ENCODE measurements at regions not wholly inside any gene's neighbourhood (a gene's known extent, or its start where the extent isn't known, plus 50 kb on each side); places are given as distances from the start of the nearest gene placed in this dataset.

GRCh38 chrX:99602107-99602506 lies 808.0 kb downstream of the PCDH19 start:
- no peak overlapping the region for H3K27ac ChIP-seq (ENCODE audit: low read length)
- no peaks in the 10 kb centered on the region for H3K9me3 ChIP-seq (ENCODE audit: control insufficient read depth, low read depth, low read length)
- H3K4me3 ChIP-seq (ENCODE audit: low read length): no peak overlapping the region
- no peaks in the 10 kb centered on the region for H3K4me1 ChIP-seq (ENCODE audit: control insufficient read depth, insufficient read depth, low read length)
- no peak for DNase-seq
- H3K27me3 ChIP-seq (ENCODE audit: control insufficient read depth, insufficient read depth, low read length): no peaks in the 10 kb centered on the region
- H3K36me3 ChIP-seq (ENCODE audit: control insufficient read depth, insufficient read depth, low read length): no peaks in the 10 kb centered on the region

- Histone ChIP-seq H3K9me3 (ENCODE audit: control insufficient read depth, low read depth, low read length) (no peaks in the 10 kb centered on the region), H3K27ac (ENCODE audit: low read length) (no peak overlapping the region), H3K36me3 (ENCODE audit: control insufficient read depth, insufficient read depth, low read length) (no peaks in the 10 kb centered on the region), H3K4me1 (ENCODE audit: control insufficient read depth, insufficient read depth, low read length) (no peaks in the 10 kb centered on the region), H3K27me3 (ENCODE audit: control insufficient read depth, insufficient read depth, low read length) (no peaks in the 10 kb centered on the region), H3K4me3 (ENCODE audit: low read length) (no peak overlapping the region)
- no CpG with 5 or more reads among the region's 3 CpGs for WGBS (ENCODE audit: insufficient coverage, low lambda C conversion rate)
- no peak for DNase-seq
These were observed 821.1 kb downstream of the PCDH19 start for GRCh38 chrX:99588936-99589335.

GRCh38 chrX:99572711-99573110 lies 837.4 kb downstream of the PCDH19 start:
- H3K9me3 ChIP-seq (ENCODE audit: control insufficient read depth, low read depth, low read length): no peaks in the 10 kb centered on the region
- H3K27me3 ChIP-seq (ENCODE audit: control insufficient read depth, insufficient read depth, low read length): no peaks in the 10 kb centered on the region
- H3K36me3 ChIP-seq (ENCODE audit: control insufficient read depth, insufficient read depth, low read length): no peaks in the 10 kb centered on the region
- no peaks in the 10 kb centered on the region for H3K4me1 ChIP-seq (ENCODE audit: control insufficient read depth, insufficient read depth, low read length)
- no peak overlapping the region for H3K27ac ChIP-seq (ENCODE audit: low read length)
- no peak overlapping the region for H3K4me3 ChIP-seq (ENCODE audit: low read length)
- DNase-seq: no peak

GRCh38 chrX:99549381-99549780 lies 860.7 kb downstream of the PCDH19 start:
- Histone ChIP-seq H3K4me3 (ENCODE audit: low read length) (no peak overlapping the region), H3K27ac (ENCODE audit: low read length) (no peak overlapping the region), H3K36me3 (ENCODE audit: control insufficient read depth, insufficient read depth, low read length) (no peaks in the 10 kb centered on the region), H3K4me1 (ENCODE audit: control insufficient read depth, insufficient read depth, low read length) (no peaks in the 10 kb centered on the region), H3K27me3 (ENCODE audit: control insufficient read depth, insufficient read depth, low read length) (no peaks in the 10 kb centered on the region), H3K9me3 (ENCODE audit: control insufficient read depth, low read depth, low read length) (no peaks in the 10 kb centered on the region)
- DNase-seq: no peak
- WGBS (ENCODE audit: insufficient coverage, low lambda C conversion rate): 90% methylated on average over 3 of the region's 5 CpGs

- H3K9me3 ChIP-seq (ENCODE audit: control insufficient read depth, low read depth, low read length): no peaks in the 10 kb centered on the region
- no peaks in the 10 kb centered on the region for H3K4me1 ChIP-seq (ENCODE audit: control insufficient read depth, insufficient read depth, low read length)
- H3K27me3 ChIP-seq (ENCODE audit: control insufficient read depth, insufficient read depth, low read length): no peaks in the 10 kb centered on the region
- H3K4me3 ChIP-seq (ENCODE audit: low read length): no peak overlapping the region
- no peak overlapping the region for H3K27ac ChIP-seq (ENCODE audit: low read length)
- no peak for DNase-seq
- H3K36me3 ChIP-seq (ENCODE audit: control insufficient read depth, insufficient read depth, low read length): no peaks in the 10 kb centered on the region
These were observed 887.6 kb downstream of the PCDH19 start for GRCh38 chrX:99522450-99522849.

- Histone ChIP-seq H3K4me1 (ENCODE audit: control insufficient read depth, insufficient read depth, low read length) (no peaks in the 10 kb centered on the region), H3K4me3 (ENCODE audit: low read length) (no peak overlapping the region), H3K9me3 (ENCODE audit: control insufficient read depth, low read depth, low read length) (no peaks in the 10 kb centered on the region), H3K36me3 (ENCODE audit: control insufficient read depth, insufficient read depth, low read length) (no peaks in the 10 kb centered on the region), H3K27ac (ENCODE audit: low read length) (no peak overlapping the region), H3K27me3 (ENCODE audit: control insufficient read depth, insufficient read depth, low read length) (no peaks in the 10 kb centered on the region)
- no peak for DNase-seq
These were observed 902.3 kb downstream of the PCDH19 start for GRCh38 chrX:99507768-99508167.

GRCh38 chrX:99495453-99495852 lies 914.6 kb downstream of the PCDH19 start:
- WGBS (ENCODE audit: insufficient coverage, low lambda C conversion rate): no CpG with 5 or more reads among the region's 2 CpGs
- Histone ChIP-seq H3K36me3 (ENCODE audit: control insufficient read depth, insufficient read depth, low read length) (no peaks in the 10 kb centered on the region), H3K27ac (ENCODE audit: low read length) (no peak overlapping the region), H3K4me1 (ENCODE audit: control insufficient read depth, insufficient read depth, low read length) (no peaks in the 10 kb centered on the region), H3K27me3 (ENCODE audit: control insufficient read depth, insufficient read depth, low read length) (no peaks in the 10 kb centered on the region), H3K4me3 (ENCODE audit: low read length) (no peak overlapping the region), H3K9me3 (ENCODE audit: control insufficient read depth, low read depth, low read length) (no peaks in the 10 kb centered on the region)
- peak in 1 of 2 donors; percentile 1 for DNase-seq

- Histone ChIP-seq H3K27ac (ENCODE audit: low read length) (no peak overlapping the region), H3K36me3 (ENCODE audit: control insufficient read depth, insufficient read depth, low read length) (no peaks in the 10 kb centered on the region), H3K9me3 (ENCODE audit: control insufficient read depth, low read depth, low read length) (no peaks in the 10 kb centered on the region), H3K27me3 (ENCODE audit: control insufficient read depth, insufficient read depth, low read length) (no peaks in the 10 kb centered on the region), H3K4me1 (ENCODE audit: control insufficient read depth, insufficient read depth, low read length) (no peaks in the 10 kb centered on the region), H3K4me3 (ENCODE audit: low read length) (no peak overlapping the region)
- DNase-seq: no peak
- WGBS (ENCODE audit: insufficient coverage, low lambda C conversion rate): no CpG with 5 or more reads among the region's 2 CpGs
These were observed 915.4 kb downstream of the PCDH19 start for GRCh38 chrX:99494668-99495067.

- no peaks in the 10 kb centered on the region for H3K9me3 ChIP-seq (ENCODE audit: control insufficient read depth, low read depth, low read length)
- H3K4me1 ChIP-seq (ENCODE audit: control insufficient read depth, insufficient read depth, low read length): no peaks in the 10 kb centered on the region
- no peaks in the 10 kb centered on the region for H3K27me3 ChIP-seq (ENCODE audit: control insufficient read depth, insufficient read depth, low read length)
- no CpG with 5 or more reads among the region's 1 CpG for WGBS (ENCODE audit: insufficient coverage, low lambda C conversion rate)
- H3K4me3 ChIP-seq (ENCODE audit: low read length): no peak overlapping the region
- no peaks in the 10 kb centered on the region for H3K36me3 ChIP-seq (ENCODE audit: control insufficient read depth, insufficient read depth, low read length)
- DNase-seq: no peak
- H3K27ac ChIP-seq (ENCODE audit: low read length): no peak overlapping the region
These were observed 929.3 kb downstream of the PCDH19 start for GRCh38 chrX:99480728-99481127.

- Histone ChIP-seq H3K27me3 (ENCODE audit: control insufficient read depth, insufficient read depth, low read length) (no peaks in the 10 kb centered on the region), H3K27ac (ENCODE audit: low read length) (no peak overlapping the region), H3K9me3 (ENCODE audit: control insufficient read depth, low read depth, low read length) (no peaks in the 10 kb centered on the region), H3K4me3 (ENCODE audit: low read length) (no peak overlapping the region), H3K36me3 (ENCODE audit: control insufficient read depth, insufficient read depth, low read length) (no peaks in the 10 kb centered on the region), H3K4me1 (ENCODE audit: control insufficient read depth, insufficient read depth, low read length) (no peaks in the 10 kb centered on the region)
- DNase-seq: no peak
- no CpG with 5 or more reads among the region's 3 CpGs for WGBS (ENCODE audit: insufficient coverage, low lambda C conversion rate)
These were observed 940.6 kb downstream of the PCDH19 start for GRCh38 chrX:99469439-99469838.

GRCh38 chrX:99468993-99469392 lies 941.1 kb downstream of the PCDH19 start:
- Histone ChIP-seq H3K27ac (ENCODE audit: low read length) (no peak overlapping the region), H3K36me3 (ENCODE audit: control insufficient read depth, insufficient read depth, low read length) (no peaks in the 10 kb centered on the region), H3K9me3 (ENCODE audit: control insufficient read depth, low read depth, low read length) (no peaks in the 10 kb centered on the region), H3K4me1 (ENCODE audit: control insufficient read depth, insufficient read depth, low read length) (no peaks in the 10 kb centered on the region), H3K4me3 (ENCODE audit: low read length) (no peak overlapping the region), H3K27me3 (ENCODE audit: control insufficient read depth, insufficient read depth, low read length) (no peaks in the 10 kb centered on the region)
- no peak for DNase-seq
- no CpG with 5 or more reads among the region's 5 CpGs for WGBS (ENCODE audit: insufficient coverage, low lambda C conversion rate)

GRCh38 chrX:99461223-99461622 lies 948.9 kb downstream of the PCDH19 start:
- no peak for DNase-seq
- 40% methylated on average over 1 of the region's 4 CpGs for WGBS (ENCODE audit: insufficient coverage, low lambda C conversion rate)

More at GRCh38 chrX:99461223-99461622, 948.9 kb downstream of the PCDH19 start:
- Histone ChIP-seq H3K4me3 (ENCODE audit: low read length) (no peak overlapping the region), H3K27me3 (ENCODE audit: control insufficient read depth, insufficient read depth, low read length) (no peaks in the 10 kb centered on the region), H3K36me3 (ENCODE audit: control insufficient read depth, insufficient read depth, low read length) (no peaks in the 10 kb centered on the region), H3K4me1 (ENCODE audit: control insufficient read depth, insufficient read depth, low read length) (no peaks in the 10 kb centered on the region), H3K9me3 (ENCODE audit: control insufficient read depth, low read depth, low read length) (no peaks in the 10 kb centered on the region), H3K27ac (ENCODE audit: low read length) (no peak overlapping the region)
